ENCODE measurements at regions not wholly inside any gene's neighbourhood (a gene's known extent, or its start where the extent isn't known, plus 50 kb on each side); places are given as distances from the start of the nearest gene placed in this dataset.

DNA sequence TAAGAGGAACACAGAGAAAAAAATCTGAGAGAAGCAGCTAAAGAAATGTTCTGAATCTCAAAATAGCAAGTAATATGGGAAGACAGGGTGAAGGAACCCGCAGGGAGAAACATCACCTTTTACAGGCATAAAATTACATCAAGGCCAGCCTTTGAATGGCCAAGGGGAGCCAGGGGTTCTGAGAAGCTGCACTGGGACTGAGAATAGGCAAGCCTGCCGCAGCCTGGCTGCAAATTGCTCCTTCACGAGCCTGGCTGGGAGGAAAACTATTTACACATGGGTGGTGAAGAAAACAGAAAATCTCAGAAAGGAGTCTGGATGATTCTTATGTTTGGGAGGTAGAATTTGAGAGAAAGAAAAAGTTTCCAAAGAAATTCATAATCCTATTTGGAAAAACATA is 74.5 kb upstream of the QRFPR start:
- H3K4me2 ChIP-seq = no peak overlapping the region
- no peaks in the 10 kb centered on the region for H3K9me3 ChIP-seq (ENCODE audit: insufficient read depth, low read depth)
- POLR2A ChIA-PET (ENCODE audit: unreplicated experiment) = no interaction called here
- no peaks in the 10 kb centered on the region for H3K9me2 ChIP-seq (ENCODE audit: insufficient read depth)
- intact Hi-C loops (cut with micrococcal nuclease; ENCODE audit: unreplicated experiment) = no loop called here
- no peaks in the 10 kb centered on the region for H3K36me3 ChIP-seq (ENCODE audit: low read depth)
- no peaks in the 10 kb centered on the region for H3K79me2 ChIP-seq (ENCODE audit: low read depth)
- H3K27me3 ChIP-seq (ENCODE audit: insufficient read depth, low read depth) = no peaks in the 10 kb centered on the region
- no peak for DNase-seq
- CTCF ChIA-PET = no interaction called here
- H3K27ac ChIP-seq = no peak overlapping the region
- no peak overlapping the region for H3K4me3 ChIP-seq
- H2AFZ ChIP-seq = 0 out of 2 replicates have a peak overlapping the region, but pooled peaks have one; percentile 6
- BruUV-seq (replicated peaks) = no TSS peak
- no peaks in the 10 kb centered on the region; the same call in 1 of the 2 replicates for H3F3A ChIP-seq (ENCODE audit: insufficient read depth, low read depth)
- peaks cover 5% of the 10 kb centered on the region; the same call in 1 of the 2 replicates for H3K4me1 ChIP-seq (replicated peaks; ENCODE audit: insufficient read depth)
- TF ChIP-seq, protein P1, sequence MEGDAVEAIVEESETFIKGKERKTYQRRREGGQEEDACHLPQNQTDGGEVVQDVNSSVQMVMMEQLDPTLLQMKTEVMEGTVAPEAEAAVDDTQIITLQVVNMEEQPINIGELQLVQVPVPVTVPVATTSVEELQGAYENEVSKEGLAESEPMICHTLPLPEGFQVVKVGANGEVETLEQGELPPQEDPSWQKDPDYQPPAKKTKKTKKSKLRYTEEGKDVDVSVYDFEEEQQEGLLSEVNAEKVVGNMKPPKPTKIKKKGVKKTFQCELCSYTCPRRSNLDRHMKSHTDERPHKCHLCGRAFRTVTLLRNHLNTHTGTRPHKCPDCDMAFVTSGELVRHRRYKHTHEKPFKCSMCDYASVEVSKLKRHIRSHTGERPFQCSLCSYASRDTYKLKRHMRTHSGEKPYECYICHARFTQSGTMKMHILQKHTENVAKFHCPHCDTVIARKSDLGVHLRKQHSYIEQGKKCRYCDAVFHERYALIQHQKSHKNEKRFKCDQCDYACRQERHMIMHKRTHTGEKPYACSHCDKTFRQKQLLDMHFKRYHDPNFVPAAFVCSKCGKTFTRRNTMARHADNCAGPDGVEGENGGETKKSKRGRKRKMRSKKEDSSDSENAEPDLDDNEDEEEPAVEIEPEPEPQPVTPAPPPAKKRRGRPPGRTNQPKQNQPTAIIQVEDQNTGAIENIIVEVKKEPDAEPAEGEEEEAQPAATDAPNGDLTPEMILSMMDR (conservative IDR thresholded peaks at IDR 0.05) = no peak
- TF ChIP-seq EZH2 (IDR thresholded peaks at IDR 0.05; ENCODE audit: low read depth) = no peak
- H4K20me1 ChIP-seq (ENCODE audit: insufficient read depth) = no peaks in the 10 kb centered on the region

DNA sequence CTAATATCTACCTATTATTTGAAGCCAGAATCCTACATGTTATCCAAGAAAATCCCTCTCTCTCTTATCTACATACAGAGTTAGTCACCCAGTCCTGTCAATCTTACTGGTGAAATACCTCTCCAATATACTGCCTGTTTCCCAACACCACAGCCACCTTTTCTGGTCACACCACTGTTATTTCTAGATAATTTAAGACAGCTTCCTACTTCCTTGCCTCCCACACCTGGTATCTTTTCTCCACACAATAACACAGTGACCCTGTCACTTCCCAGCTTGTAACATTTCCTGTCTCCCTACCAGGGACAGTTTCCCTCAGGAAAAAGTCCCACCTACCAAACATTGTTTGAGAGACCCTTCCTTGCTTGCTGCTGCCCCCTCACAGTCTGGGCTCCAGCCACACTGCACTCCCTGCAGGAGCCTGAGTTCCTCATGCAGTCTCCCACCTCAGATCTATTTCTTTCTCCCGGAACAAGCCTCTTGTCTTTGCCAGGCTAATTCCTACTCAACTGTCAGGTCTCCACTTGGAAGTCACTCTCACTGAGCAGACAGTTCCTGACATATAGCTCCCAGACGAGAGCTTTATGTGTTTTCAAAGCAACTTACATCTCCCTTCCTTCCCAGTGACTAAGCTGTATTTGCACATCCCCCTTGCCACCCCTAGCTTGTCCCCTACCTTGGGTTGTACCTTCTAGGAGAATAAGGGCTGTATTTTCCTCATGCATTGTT is 73.6 kb upstream of the QRFPR start:
- intact Hi-C loops (cut with micrococcal nuclease; ENCODE audit: unreplicated experiment) = no loop called here
- H3K9me2 ChIP-seq (ENCODE audit: insufficient read depth) = no peaks in the 10 kb centered on the region
- DNase-seq = peak in 1 of 2 experiments; percentile 38
- no peaks in the 10 kb centered on the region for H3K27me3 ChIP-seq (ENCODE audit: insufficient read depth, low read depth)
- no peaks in the 10 kb centered on the region for H3K79me2 ChIP-seq (ENCODE audit: low read depth)
- TF ChIP-seq, protein P1 (conservative IDR thresholded peaks at IDR 0.05) = no peak
- no peak for TF ChIP-seq EZH2 (IDR thresholded peaks at IDR 0.05; ENCODE audit: low read depth)
- no peak overlapping the region for H3K4me3 ChIP-seq
- ChIA-PET CTCF (no interaction called here), POLR2A (ENCODE audit: unreplicated experiment) (no interaction called here)
- H3K4me2 ChIP-seq = peak overlapping the region; percentile 17; the same call in 1 of the 2 replicates
- H3K27ac ChIP-seq = no peak overlapping the region
- no peaks in the 10 kb centered on the region for H4K20me1 ChIP-seq (ENCODE audit: insufficient read depth)
- H3K9me3 ChIP-seq (ENCODE audit: insufficient read depth, low read depth) = no peaks in the 10 kb centered on the region
- H3F3A ChIP-seq (ENCODE audit: insufficient read depth, low read depth) = no peaks in the 10 kb centered on the region; the same call in 1 of the 2 replicates
- no peak overlapping the region; the same call in 1 of the 2 replicates for H2AFZ ChIP-seq
- H3K4me1 ChIP-seq (replicated peaks; ENCODE audit: insufficient read depth) = peaks cover 5% of the 10 kb centered on the region; the same call in 1 of the 2 replicates
- no peaks in the 10 kb centered on the region for H3K36me3 ChIP-seq (ENCODE audit: low read depth)
- no TSS peak for BruUV-seq (replicated peaks)

DNA sequence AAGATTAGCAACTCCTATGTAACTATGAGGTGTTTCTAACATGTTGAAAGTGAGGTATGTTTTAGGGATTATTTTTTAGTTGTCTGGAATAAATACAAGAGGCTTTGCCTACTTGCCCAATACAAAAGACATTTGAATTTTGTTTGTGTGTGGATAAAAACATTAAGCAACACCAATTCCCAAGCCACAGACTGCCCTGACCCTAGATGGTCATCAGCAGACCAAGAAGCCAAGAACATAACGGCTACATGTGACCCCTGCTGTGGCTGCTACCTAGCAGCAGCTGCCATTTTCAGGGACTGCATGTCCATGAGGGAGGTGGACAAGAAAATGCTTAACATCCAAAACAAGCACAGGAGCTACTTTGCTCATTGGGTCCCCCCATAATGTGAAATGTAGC is 70.5 kb upstream of the QRFPR start:
- no peaks in the 10 kb centered on the region for H4K20me1 ChIP-seq (ENCODE audit: insufficient read depth)
- peaks cover 19% of the 10 kb centered on the region for H3K4me1 ChIP-seq (replicated peaks; ENCODE audit: insufficient read depth)
- intact Hi-C loops (cut with micrococcal nuclease; ENCODE audit: unreplicated experiment) = no loop called here
- no peak overlapping the region for H3K4me3 ChIP-seq
- no TSS peak for BruUV-seq (replicated peaks)
- no peak overlapping the region for H3K4me2 ChIP-seq
- H3F3A ChIP-seq (ENCODE audit: insufficient read depth, low read depth) = no peaks in the 10 kb centered on the region; the same call in 1 of the 2 replicates
- no peaks in the 10 kb centered on the region for H3K79me2 ChIP-seq (ENCODE audit: low read depth)
- no peak for DNase-seq
- H3K9me3 ChIP-seq (ENCODE audit: insufficient read depth, low read depth) = no peaks in the 10 kb centered on the region
- H3K27me3 ChIP-seq (ENCODE audit: insufficient read depth, low read depth) = no peaks in the 10 kb centered on the region
- POLR2A ChIA-PET (ENCODE audit: unreplicated experiment) = interaction anchor here (0.5 kb wide), 1 partner anchor 11 kb away, joined by 3 read pairs; no protein-coding TSS in a partner anchor
- H3K9me2 ChIP-seq (ENCODE audit: insufficient read depth) = no peaks in the 10 kb centered on the region; the same call in 1 of the 2 replicates
- H3K36me3 ChIP-seq (ENCODE audit: low read depth) = no peaks in the 10 kb centered on the region
- no peak overlapping the region for H2AFZ ChIP-seq
- TF ChIP-seq, protein P1 (conservative IDR thresholded peaks at IDR 0.05) = no peak
- TF ChIP-seq EZH2 (IDR thresholded peaks at IDR 0.05; ENCODE audit: low read depth) = no peak
- H3K27ac ChIP-seq = no peak overlapping the region
- CTCF ChIA-PET = no interaction called here
